ENCODE measurements at regions not wholly inside any gene's neighbourhood (a gene's known extent, or its start where the extent isn't known, plus 50 kb on each side); places are given as distances from the start of the nearest gene placed in this dataset.

DNA sequence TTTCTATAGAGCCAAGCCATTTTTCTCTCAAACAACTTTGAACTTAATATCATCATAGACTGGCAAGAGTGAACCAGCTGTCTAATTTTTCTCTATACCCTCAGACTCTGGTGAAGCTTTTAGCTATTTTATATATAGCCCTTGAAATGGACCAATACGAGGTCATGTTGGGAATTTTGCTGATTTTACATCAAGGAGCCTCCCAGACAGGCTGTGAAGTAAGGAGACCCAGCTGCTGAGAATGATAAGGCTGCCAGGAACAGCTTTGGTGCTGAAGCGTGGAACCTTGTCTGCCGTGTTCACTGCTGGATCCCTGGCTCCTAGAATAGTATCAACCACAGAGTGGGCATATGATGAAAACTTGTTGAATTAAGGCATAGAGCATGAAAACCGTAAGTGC, 326.2 kb upstream of the NAV3 start:
- no peak for TF ChIP-seq EZH2 (IDR thresholded peaks at IDR 0.05; ENCODE audit: borderline replicate concordance, low read depth, low read length, severe bottlenecking)
- TF ChIP-seq, protein P1, sequence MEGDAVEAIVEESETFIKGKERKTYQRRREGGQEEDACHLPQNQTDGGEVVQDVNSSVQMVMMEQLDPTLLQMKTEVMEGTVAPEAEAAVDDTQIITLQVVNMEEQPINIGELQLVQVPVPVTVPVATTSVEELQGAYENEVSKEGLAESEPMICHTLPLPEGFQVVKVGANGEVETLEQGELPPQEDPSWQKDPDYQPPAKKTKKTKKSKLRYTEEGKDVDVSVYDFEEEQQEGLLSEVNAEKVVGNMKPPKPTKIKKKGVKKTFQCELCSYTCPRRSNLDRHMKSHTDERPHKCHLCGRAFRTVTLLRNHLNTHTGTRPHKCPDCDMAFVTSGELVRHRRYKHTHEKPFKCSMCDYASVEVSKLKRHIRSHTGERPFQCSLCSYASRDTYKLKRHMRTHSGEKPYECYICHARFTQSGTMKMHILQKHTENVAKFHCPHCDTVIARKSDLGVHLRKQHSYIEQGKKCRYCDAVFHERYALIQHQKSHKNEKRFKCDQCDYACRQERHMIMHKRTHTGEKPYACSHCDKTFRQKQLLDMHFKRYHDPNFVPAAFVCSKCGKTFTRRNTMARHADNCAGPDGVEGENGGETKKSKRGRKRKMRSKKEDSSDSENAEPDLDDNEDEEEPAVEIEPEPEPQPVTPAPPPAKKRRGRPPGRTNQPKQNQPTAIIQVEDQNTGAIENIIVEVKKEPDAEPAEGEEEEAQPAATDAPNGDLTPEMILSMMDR (IDR thresholded peaks at IDR 0.05; ENCODE audit: borderline replicate concordance, extremely low read depth, low read length, poor library complexity, severe bottlenecking): no peak
